ENCODE measurements at regions not wholly inside any gene's neighbourhood (a gene's known extent, or its start where the extent isn't known, plus 50 kb on each side); places are given as distances from the start of the nearest gene placed in this dataset.

- TF ChIP-seq CTCF (IDR thresholded peaks at IDR 0.05) (no peak), ZFX (IDR thresholded peaks at IDR 0.05; ENCODE audit: borderline replicate concordance) (no peak)
Measured at GRCh38 chr15:95716708-95717107, 613.8 kb upstream of the NR2F2 start.

All from 22Rv1 (cell line).